ENCODE measurements at regions not wholly inside any gene's neighbourhood (a gene's known extent, or its start where the extent isn't known, plus 50 kb on each side); places are given as distances from the start of the nearest gene placed in this dataset.
A peak's percentile ranks its signal among the peaks of the same experiment; 100 is the strongest.
"Not testable (repeated sequence)": the region's sequence is repeated elsewhere in the genome, so short reads cannot be mapped to it uniquely, and the experiment has no call there.

- intact Hi-C loops (cut with DNase I) = no loop called here
- no peak for DNase-seq
Measured at GRCh38 chr6:121590438-121590837, 155.0 kb downstream of the GJA1 start.

GRCh38 chr6:121590916-121591315 lies 155.5 kb downstream of the GJA1 start:
- DNase-seq = peak in 7 of 42 donors; percentile 13 to 50 (median 22)
- intact Hi-C loops (cut with DNase I) = no loop called here

- intact Hi-C loops (cut with DNase I) = no loop called here
- DNase-seq = no peak
Measured at GRCh38 chr6:121592261-121592935, 157.0 kb downstream of the GJA1 start.

GRCh38 chr6:121593011-121593641 lies 157.7 kb downstream of the GJA1 start:
- DNase-seq = peak in 5 of 42 donors; percentile 9 to 44 (median 16)
- intact Hi-C loops (cut with DNase I) = no loop called here

DNA sequence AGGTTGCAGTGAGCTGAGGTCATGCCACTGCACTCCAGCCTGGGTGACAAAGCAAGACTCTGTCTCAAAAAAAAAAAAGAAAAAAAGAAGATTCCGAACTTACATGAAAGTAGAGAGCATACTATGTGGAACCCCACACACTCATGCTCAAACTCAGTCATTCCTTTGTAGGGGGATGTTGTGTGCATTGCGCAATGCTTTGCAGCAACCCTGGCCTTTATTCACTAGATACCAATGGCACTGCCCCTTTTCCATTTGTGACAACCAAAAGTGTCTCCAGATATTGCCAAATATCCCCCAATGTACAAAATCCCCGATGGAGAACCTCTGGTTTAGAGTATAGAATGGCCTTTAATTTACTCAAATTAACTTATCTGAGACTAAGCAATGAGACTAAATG lies 158.6 kb downstream of the GJA1 start:
- no peak for DNase-seq
- intact Hi-C loops (cut with DNase I) = no loop called here

GRCh38 chr6:121595646-121596045 lies 160.2 kb downstream of the GJA1 start:
- intact Hi-C loops (cut with DNase I) = no loop called here
- DNase-seq = no peak

DNA sequence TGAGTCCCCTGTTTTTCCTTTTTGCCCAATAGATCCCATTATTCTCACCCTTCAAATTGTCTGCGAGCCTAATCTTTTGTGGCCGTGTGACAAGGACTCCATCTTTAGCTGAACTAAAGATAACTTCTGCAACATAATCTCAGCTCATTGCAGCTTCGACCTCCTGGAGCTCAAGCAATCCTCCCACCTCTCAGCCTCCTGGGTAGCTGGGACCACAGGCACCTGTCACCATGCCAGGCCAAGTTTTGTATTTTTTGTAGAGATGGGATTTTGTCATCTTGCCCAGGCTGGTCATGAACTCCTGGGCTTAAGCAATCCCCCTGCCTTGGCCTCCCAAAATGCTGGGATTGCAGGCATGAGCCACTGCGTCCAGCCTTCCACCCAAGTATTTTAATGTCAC lies 161.0 kb downstream of the GJA1 start:
- no peak for DNase-seq
- intact Hi-C loops (cut with DNase I) = no loop called here

DNA sequence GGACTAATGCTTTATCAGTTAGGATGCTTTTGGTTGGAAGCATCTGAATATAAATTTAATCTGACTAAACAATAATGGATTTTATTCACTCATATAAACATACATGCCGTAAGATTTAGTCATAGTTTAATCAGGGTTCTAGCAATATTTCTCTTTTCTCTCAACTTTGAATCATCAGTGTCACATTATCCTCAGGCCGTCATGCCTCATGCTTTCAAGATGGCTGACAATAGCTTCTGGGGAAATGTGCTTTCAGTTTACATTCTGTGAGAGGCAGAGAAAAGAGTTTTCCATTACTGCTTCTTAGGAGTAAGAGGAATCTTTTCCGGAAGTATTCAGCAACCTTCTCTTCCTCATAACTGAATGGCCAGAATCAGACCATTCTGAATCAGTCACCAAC lies 162.2 kb downstream of the GJA1 start:
- intact Hi-C loops (cut with DNase I) = no loop called here
- DNase-seq = no peak

DNA sequence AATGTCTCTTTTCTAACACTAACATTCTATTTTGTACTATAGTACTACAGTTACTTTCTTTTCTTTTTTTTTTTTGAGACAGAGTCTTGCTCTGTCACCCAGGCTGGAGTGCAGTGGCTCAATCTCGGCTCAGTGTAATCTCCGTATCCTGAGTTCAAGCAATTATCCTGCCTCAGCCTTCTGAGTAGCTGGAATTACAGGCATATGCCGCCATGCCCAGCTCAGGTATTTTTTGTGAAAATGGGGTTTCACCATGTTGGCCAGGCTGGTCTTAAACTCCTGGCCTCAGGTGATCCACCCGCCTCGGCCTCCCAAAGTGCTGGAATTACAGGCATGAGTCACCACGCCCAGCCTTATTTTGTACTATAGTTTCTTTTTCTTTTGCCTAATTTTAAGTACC lies 163.9 kb downstream of the GJA1 start:
- DNase-seq; intact Hi-C loops (cut with DNase I): not testable (repeated sequence)

- no peak for DNase-seq
- intact Hi-C loops (cut with DNase I) = no loop called here
Measured at GRCh38 chr6:121600389-121601168, 165.1 kb downstream of the GJA1 start.

- no peak for DNase-seq
- intact Hi-C loops (cut with DNase I) = no loop called here
Measured at GRCh38 chr6:121603486-121603885, 168.0 kb downstream of the GJA1 start.

GRCh38 chr6:121607721-121608120 lies 172.3 kb downstream of the GJA1 start:
- intact Hi-C loops (cut with DNase I) = no loop called here
- DNase-seq = no peak

DNA sequence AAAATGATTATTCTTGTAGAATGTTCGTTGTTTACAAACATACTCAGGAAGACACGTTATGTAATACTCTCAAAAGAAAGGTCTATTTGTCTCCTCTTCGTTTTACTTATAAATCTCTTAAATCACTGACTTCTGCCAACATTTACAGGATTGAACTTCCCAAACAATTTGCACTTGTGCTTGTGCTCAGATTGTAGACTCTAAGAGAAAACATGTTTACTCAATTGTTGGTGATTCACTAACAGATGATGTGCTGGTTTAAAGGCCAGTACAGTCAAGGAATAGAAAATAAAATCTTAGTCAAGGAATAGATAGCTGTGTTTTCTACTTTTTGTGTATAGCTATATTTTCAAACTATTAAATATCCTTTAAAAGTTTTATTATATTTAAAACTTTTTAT lies 172.8 kb downstream of the GJA1 start:
- DNase-seq = no peak
- intact Hi-C loops (cut with DNase I) = no loop called here

GRCh38 chr6:121609281-121609680 lies 173.8 kb downstream of the GJA1 start:
- intact Hi-C loops (cut with DNase I) = no loop called here

GRCh38 chr6:121612927-121613326 lies 177.5 kb downstream of the GJA1 start:
- no peak for DNase-seq
- intact Hi-C loops (cut with DNase I) = no loop called here

More at GRCh38 chr6:121609281-121609680, 173.8 kb downstream of the GJA1 start:
- no peak for DNase-seq

DNA sequence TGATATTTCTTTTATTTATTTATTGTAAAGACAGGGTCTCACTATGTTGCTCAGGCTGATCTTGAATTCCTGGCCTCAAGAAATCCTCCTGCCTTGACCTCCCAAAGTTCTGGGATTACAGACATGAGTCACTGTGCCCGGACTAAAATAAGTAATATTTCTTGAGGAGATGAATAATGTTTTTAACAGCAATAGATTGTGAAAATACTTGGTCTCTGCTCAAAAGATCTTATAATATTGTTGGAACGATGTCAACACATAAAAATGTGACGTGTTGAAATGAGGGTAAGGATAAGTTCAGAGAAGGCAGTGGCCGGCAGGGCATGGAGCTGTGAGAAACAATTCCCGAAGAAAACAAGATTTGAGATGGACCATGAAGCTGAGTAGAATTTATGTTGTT lies 178.7 kb downstream of the GJA1 start:
- no peak for DNase-seq
- intact Hi-C loops (cut with DNase I) = no loop called here

DNA sequence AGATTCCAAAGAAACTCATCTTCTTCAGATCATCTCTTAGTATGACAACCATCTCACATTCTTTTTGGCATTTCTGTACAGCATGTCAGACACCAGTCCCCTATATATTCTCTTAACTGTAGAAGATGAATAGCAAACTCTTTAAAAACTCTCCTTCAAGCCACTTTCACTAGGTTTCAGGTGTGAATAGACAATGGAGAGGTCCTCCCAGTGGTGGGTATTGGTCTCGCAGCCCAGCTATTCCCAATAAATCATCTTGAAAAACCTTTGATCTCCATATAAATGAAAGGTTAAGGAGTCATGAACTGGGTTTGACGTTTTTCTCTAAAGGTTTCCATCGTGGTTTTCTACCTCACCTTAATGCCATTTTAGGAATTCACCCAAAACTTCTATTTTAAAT lies 180.0 kb downstream of the GJA1 start:
- no peak for DNase-seq
- intact Hi-C loops (cut with DNase I) = no loop called here

GRCh38 chr6:121616406-121616805 lies 181.0 kb downstream of the GJA1 start:
- DNase-seq = no peak
- intact Hi-C loops (cut with DNase I) = no loop called here

GRCh38 chr6:121617388-121617787 lies 181.9 kb downstream of the GJA1 start:
- no peak for DNase-seq
- intact Hi-C loops (cut with DNase I) = no loop called here

DNA sequence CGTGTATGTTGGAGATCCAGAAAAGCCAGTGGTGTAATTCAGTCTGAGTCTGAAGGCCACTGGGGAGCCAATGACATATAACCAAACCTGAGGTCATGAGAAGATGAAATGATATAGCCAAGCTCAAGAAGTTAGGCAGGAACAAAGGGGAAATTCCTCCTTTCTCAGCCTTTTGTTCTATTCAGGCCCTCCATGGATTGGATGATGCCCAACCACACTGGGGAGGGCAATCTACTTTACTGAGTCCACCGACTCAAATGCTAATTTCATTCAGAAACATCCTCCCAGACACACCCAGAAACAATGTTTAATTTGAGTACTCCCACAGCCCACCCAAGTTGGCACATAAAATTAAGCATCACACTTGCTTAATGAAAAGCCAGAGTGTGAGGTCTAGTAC lies 183.6 kb downstream of the GJA1 start:
- intact Hi-C loops (cut with DNase I) = no loop called here
- no peak for DNase-seq

Measured in head of caudate nucleus (tissue), 42 donors.